ENCODE measurements at regions not wholly inside any gene's neighbourhood (a gene's known extent, or its start where the extent isn't known, plus 50 kb on each side); places are given as distances from the start of the nearest gene placed in this dataset.

- Histone ChIP-seq H3K4me3 (ENCODE audit: low read length) (no peak overlapping the region), H3K23ac (ENCODE audit: low read length) (no peak overlapping the region), H3K9ac (ENCODE audit: low read length) (no peak overlapping the region), H3K18ac (ENCODE audit: low read length) (no peak overlapping the region), H3K4me1 (ENCODE audit: control insufficient read depth, low read depth, low read length) (no peaks in the 10 kb centered on the region), H3K79me1 (ENCODE audit: low read length) (no peaks in the 10 kb centered on the region), H3K36me3 (ENCODE audit: control insufficient read depth, insufficient read depth, low read length) (no peaks in the 10 kb centered on the region), H3K56ac (ENCODE audit: low read length) (no peak overlapping the region), H2BK5ac (ENCODE audit: low read length) (no peak overlapping the region), H2BK15ac (replicated peaks; ENCODE audit: low read depth) (no peak overlapping the region), H3K27ac (ENCODE audit: low read depth, low read length) (no peak overlapping the region), H2BK120ac (ENCODE audit: low read depth, low read length) (no peak overlapping the region), H3K27me3 (ENCODE audit: insufficient read depth, low read length, poor library complexity) (no peaks in the 10 kb centered on the region), H3K79me2 (ENCODE audit: control insufficient read depth, insufficient read depth, low read length) (no peaks in the 10 kb centered on the region), H4K5ac (ENCODE audit: low read length) (no peak overlapping the region), H3K4ac (ENCODE audit: low read depth, low read length) (no peak overlapping the region), H3K4me2 (ENCODE audit: low read length) (no peak overlapping the region), H2AK5ac (ENCODE audit: low read length) (no peak overlapping the region), H4K8ac (ENCODE audit: low read depth, low read length) (no peak overlapping the region)
- no peak for DNase-seq
- WGBS (ENCODE audit: extremely low coverage, insufficient coverage, low lambda C conversion rate): no CpG with 5 or more reads among the region's 4 CpGs
These were observed 113.8 kb downstream of the PLK2 start for GRCh38 chr5:58346041-58346440.

- Histone ChIP-seq H3K36me3 (ENCODE audit: control insufficient read depth, insufficient read depth, low read length) (no peaks in the 10 kb centered on the region), H3K4ac (ENCODE audit: low read depth, low read length) (no peak overlapping the region), H3K56ac (ENCODE audit: low read length) (no peak overlapping the region), H4K5ac (ENCODE audit: low read length) (no peak overlapping the region), H3K4me2 (ENCODE audit: low read length) (no peak overlapping the region), H3K27ac (ENCODE audit: low read depth, low read length) (no peak overlapping the region), H2AK5ac (ENCODE audit: low read length) (no peak overlapping the region), H3K4me3 (ENCODE audit: low read length) (no peak overlapping the region), H2BK5ac (ENCODE audit: low read length) (no peak overlapping the region), H2BK120ac (ENCODE audit: low read depth, low read length) (no peak overlapping the region), H3K4me1 (ENCODE audit: control insufficient read depth, low read depth, low read length) (no peaks in the 10 kb centered on the region), H3K23ac (ENCODE audit: low read length) (no peak overlapping the region), H3K79me2 (ENCODE audit: control insufficient read depth, insufficient read depth, low read length) (no peaks in the 10 kb centered on the region), H3K9ac (ENCODE audit: low read length) (no peak overlapping the region), H3K27me3 (ENCODE audit: insufficient read depth, low read length, poor library complexity) (no peaks in the 10 kb centered on the region), H3K79me1 (ENCODE audit: low read length) (no peaks in the 10 kb centered on the region), H4K8ac (ENCODE audit: low read depth, low read length) (no peak overlapping the region), H2BK15ac (replicated peaks; ENCODE audit: low read depth) (no peak overlapping the region), H3K18ac (ENCODE audit: low read length) (no peak overlapping the region)
- no peak for DNase-seq
- no CpG with 5 or more reads among the region's 2 CpGs for WGBS (ENCODE audit: extremely low coverage, insufficient coverage, low lambda C conversion rate)
These were observed 118.4 kb downstream of the PLK2 start for GRCh38 chr5:58341476-58341875.

- H3K23ac ChIP-seq (ENCODE audit: low read length): no peak overlapping the region
These were observed 124.4 kb downstream of the PLK2 start for GRCh38 chr5:58335518-58335917.

GRCh38 chr5:58334035-58334434, 125.9 kb downstream of the PLK2 start:
- no peaks in the 10 kb centered on the region for H3K4me1 ChIP-seq (ENCODE audit: control insufficient read depth, low read depth, low read length)
- no peak overlapping the region for H3K27ac ChIP-seq (ENCODE audit: low read depth, low read length)
- no peaks in the 10 kb centered on the region for H3K79me1 ChIP-seq (ENCODE audit: low read length)

More at GRCh38 chr5:58335518-58335917, 124.4 kb downstream of the PLK2 start:
- Histone ChIP-seq H2BK120ac (ENCODE audit: low read depth, low read length) (no peak overlapping the region), H3K27me3 (ENCODE audit: insufficient read depth, low read length, poor library complexity) (no peaks in the 10 kb centered on the region), H3K56ac (ENCODE audit: low read length) (no peak overlapping the region), H3K4me3 (ENCODE audit: low read length) (no peak overlapping the region), H3K4ac (ENCODE audit: low read depth, low read length) (no peak overlapping the region), H2AK5ac (ENCODE audit: low read length) (no peak overlapping the region), H3K79me1 (ENCODE audit: low read length) (no peaks in the 10 kb centered on the region), H3K36me3 (ENCODE audit: control insufficient read depth, insufficient read depth, low read length) (no peaks in the 10 kb centered on the region), H3K4me1 (ENCODE audit: control insufficient read depth, low read depth, low read length) (no peaks in the 10 kb centered on the region), H2BK5ac (ENCODE audit: low read length) (no peak overlapping the region), H3K9ac (ENCODE audit: low read length) (no peak overlapping the region), H4K8ac (ENCODE audit: low read depth, low read length) (no peak overlapping the region), H3K27ac (ENCODE audit: low read depth, low read length) (no peak overlapping the region), H3K79me2 (ENCODE audit: control insufficient read depth, insufficient read depth, low read length) (no peaks in the 10 kb centered on the region), H2BK15ac (replicated peaks; ENCODE audit: low read depth) (no peak overlapping the region), H4K5ac (ENCODE audit: low read length) (no peak overlapping the region), H3K18ac (ENCODE audit: low read length) (no peak overlapping the region), H3K4me2 (ENCODE audit: low read length) (no peak overlapping the region)
- DNase-seq: peak; percentile 30

DNA sequence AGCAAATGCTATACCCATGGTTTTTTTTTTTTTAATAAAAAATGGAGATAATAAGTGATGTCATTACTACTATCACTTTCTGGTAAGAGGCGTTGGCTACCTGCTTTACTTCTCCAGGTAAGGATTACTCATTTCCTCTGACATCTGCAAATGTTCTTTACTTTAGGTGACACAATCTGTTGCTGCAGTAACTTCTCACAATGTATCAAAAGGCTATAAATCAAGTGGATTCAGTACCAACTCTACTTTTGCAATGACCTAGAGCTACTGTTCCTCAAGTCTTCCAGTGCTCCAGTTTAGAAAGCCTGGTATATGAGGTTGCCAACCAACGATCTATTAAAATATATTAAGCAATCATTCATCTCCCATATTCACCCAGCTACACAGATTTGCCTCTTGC, 129.1 kb downstream of the PLK2 start:
- no peak overlapping the region for H4K5ac ChIP-seq (ENCODE audit: low read length)
- no peaks in the 10 kb centered on the region for H3K4me1 ChIP-seq (ENCODE audit: control insufficient read depth, low read depth, low read length)
- H4K8ac ChIP-seq (ENCODE audit: low read depth, low read length): no peak overlapping the region
- H3K9ac ChIP-seq (ENCODE audit: low read length): no peak overlapping the region
- no peak overlapping the region for H3K4ac ChIP-seq (ENCODE audit: low read depth, low read length)
- WGBS (ENCODE audit: extremely low coverage, insufficient coverage, low lambda C conversion rate): no CpG with 5 or more reads among the region's 2 CpGs
- H2BK15ac ChIP-seq (replicated peaks; ENCODE audit: low read depth): no peak overlapping the region
- H3K23ac ChIP-seq (ENCODE audit: low read length): no peak overlapping the region
- H3K27ac ChIP-seq (ENCODE audit: low read depth, low read length): no peak overlapping the region
- H3K36me3 ChIP-seq (ENCODE audit: control insufficient read depth, insufficient read depth, low read length): no peaks in the 10 kb centered on the region
- no peaks in the 10 kb centered on the region for H3K27me3 ChIP-seq (ENCODE audit: insufficient read depth, low read length, poor library complexity)
- H3K79me2 ChIP-seq (ENCODE audit: control insufficient read depth, insufficient read depth, low read length): no peaks in the 10 kb centered on the region
- H3K4me3 ChIP-seq (ENCODE audit: low read length): no peak overlapping the region
- no peak overlapping the region for H2BK120ac ChIP-seq (ENCODE audit: low read depth, low read length)
- H3K79me1 ChIP-seq (ENCODE audit: low read length): no peaks in the 10 kb centered on the region
- no peak for DNase-seq
- no peak overlapping the region for H2AK5ac ChIP-seq (ENCODE audit: low read length)
- H3K4me2 ChIP-seq (ENCODE audit: low read length): no peak overlapping the region
- H3K56ac ChIP-seq (ENCODE audit: low read length): no peak overlapping the region
- no peak overlapping the region for H2BK5ac ChIP-seq (ENCODE audit: low read length)
- H3K18ac ChIP-seq (ENCODE audit: low read length): no peak overlapping the region

More at GRCh38 chr5:58334035-58334434, 125.9 kb downstream of the PLK2 start:
- H4K8ac ChIP-seq (ENCODE audit: low read depth, low read length): no peak overlapping the region
- no peak overlapping the region for H3K18ac ChIP-seq (ENCODE audit: low read length)
- H3K9ac ChIP-seq (ENCODE audit: low read length): no peak overlapping the region
- H3K36me3 ChIP-seq (ENCODE audit: control insufficient read depth, insufficient read depth, low read length): no peaks in the 10 kb centered on the region
- no peak overlapping the region for H3K4me2 ChIP-seq (ENCODE audit: low read length)
- H3K4me3 ChIP-seq (ENCODE audit: low read length): no peak overlapping the region
- no peak overlapping the region for H2AK5ac ChIP-seq (ENCODE audit: low read length)
- peak; percentile 10 for DNase-seq
- H3K79me2 ChIP-seq (ENCODE audit: control insufficient read depth, insufficient read depth, low read length): no peaks in the 10 kb centered on the region
- H3K56ac ChIP-seq (ENCODE audit: low read length): no peak overlapping the region
- H3K27me3 ChIP-seq (ENCODE audit: insufficient read depth, low read length, poor library complexity): no peaks in the 10 kb centered on the region
- H2BK5ac ChIP-seq (ENCODE audit: low read length): no peak overlapping the region
- H2BK120ac ChIP-seq (ENCODE audit: low read depth, low read length): no peak overlapping the region
- no peak overlapping the region for H3K4ac ChIP-seq (ENCODE audit: low read depth, low read length)
- no peak overlapping the region for H2BK15ac ChIP-seq (replicated peaks; ENCODE audit: low read depth)
- H4K5ac ChIP-seq (ENCODE audit: low read length): no peak overlapping the region
- no peak overlapping the region for H3K23ac ChIP-seq (ENCODE audit: low read length)

GRCh38 chr5:58327289-58327688, 132.6 kb downstream of the PLK2 start:
- no peak overlapping the region for H3K4ac ChIP-seq (ENCODE audit: low read depth, low read length)
- H3K18ac ChIP-seq (ENCODE audit: low read length): no peak overlapping the region
- no peaks in the 10 kb centered on the region for H3K79me2 ChIP-seq (ENCODE audit: control insufficient read depth, insufficient read depth, low read length)
- no peak overlapping the region for H3K56ac ChIP-seq (ENCODE audit: low read length)
- no peak overlapping the region for H3K4me2 ChIP-seq (ENCODE audit: low read length)
- H2AK5ac ChIP-seq (ENCODE audit: low read length): no peak overlapping the region
- H3K27me3 ChIP-seq (ENCODE audit: insufficient read depth, low read length, poor library complexity): no peaks in the 10 kb centered on the region
- H2BK120ac ChIP-seq (ENCODE audit: low read depth, low read length): no peak overlapping the region
- H3K27ac ChIP-seq (ENCODE audit: low read depth, low read length): no peak overlapping the region
- no peak overlapping the region for H3K4me3 ChIP-seq (ENCODE audit: low read length)
- H3K9ac ChIP-seq (ENCODE audit: low read length): no peak overlapping the region
- no peaks in the 10 kb centered on the region for H3K4me1 ChIP-seq (ENCODE audit: control insufficient read depth, low read depth, low read length)
- H4K8ac ChIP-seq (ENCODE audit: low read depth, low read length): no peak overlapping the region
- H3K79me1 ChIP-seq (ENCODE audit: low read length): no peaks in the 10 kb centered on the region
- H3K23ac ChIP-seq (ENCODE audit: low read length): no peak overlapping the region
- WGBS (ENCODE audit: extremely low coverage, insufficient coverage, low lambda C conversion rate): no CpG with 5 or more reads among the region's 1 CpG
- no peak overlapping the region for H4K5ac ChIP-seq (ENCODE audit: low read length)
- no peak for DNase-seq
- no peak overlapping the region for H2BK15ac ChIP-seq (replicated peaks; ENCODE audit: low read depth)
- no peak overlapping the region for H2BK5ac ChIP-seq (ENCODE audit: low read length)
- no peaks in the 10 kb centered on the region for H3K36me3 ChIP-seq (ENCODE audit: control insufficient read depth, insufficient read depth, low read length)
